SK-MEL-5 (cell line): ENCODE measurements at regions not wholly inside any gene's neighbourhood (a gene's known extent, or its start where the extent isn't known, plus 50 kb on each side); places are given as distances from the start of the nearest gene placed in this dataset.
A peak's percentile ranks its signal among the peaks of the same experiment; 100 is the strongest.

ENCODE experiments used
- DNase-seq: peaks from one replicate; pipeline ENCODE4 v3.0.0-alpha.2; 2016; ENCODE audit warnings: low read depth, low spot score
- in situ Hi-C: cut with HindIII; loops from 2 replicates; pipeline ENCODE4 v1.10.0; 2016; ENCODE audit warnings: low sequenced_read_pairs, high pct_unique_total_duplicates, low pct_unique_long_range_greater_than_20kb

DNA sequence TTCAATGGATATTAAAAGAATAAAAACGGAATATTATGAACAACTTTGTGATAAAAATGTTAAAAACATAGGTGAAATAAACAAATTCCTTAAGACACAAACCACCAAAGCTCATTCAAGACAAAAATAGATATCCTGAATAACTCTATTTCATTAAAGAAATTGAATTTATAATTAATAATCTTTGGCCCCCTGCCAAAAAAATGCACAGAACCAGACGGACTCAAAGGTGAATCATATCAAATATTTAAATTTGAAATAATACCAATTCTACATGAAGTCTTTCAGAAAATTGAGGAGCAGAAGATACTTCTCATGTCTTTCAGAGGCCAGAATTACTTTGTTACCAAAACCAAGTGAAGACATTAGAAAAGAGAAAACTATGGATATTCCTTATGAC, 128.3 kb upstream of the KLHL29 start:
- in situ Hi-C loops: no loop called here
- no peak for DNase-seq

DNA sequence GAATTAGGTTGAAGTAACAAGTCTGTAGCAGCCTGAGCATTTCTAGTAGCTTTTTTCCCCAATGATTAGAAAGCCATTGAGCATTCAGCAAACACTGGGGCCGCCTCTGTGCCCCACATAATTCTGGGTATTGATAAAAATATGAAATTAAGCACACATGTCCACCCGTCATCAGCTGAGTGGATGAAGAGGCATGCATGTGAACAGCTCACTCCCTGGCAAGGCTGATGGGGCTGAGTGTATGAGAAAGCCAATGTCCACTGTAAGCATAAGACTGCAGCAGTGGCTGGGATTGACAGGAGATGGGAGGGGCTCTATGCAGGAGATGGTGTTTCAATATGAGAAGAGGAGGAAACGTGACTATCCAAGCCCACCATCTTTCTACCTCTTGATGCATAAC, 124.4 kb upstream of the KLHL29 start:
- DNase-seq: no peak
- in situ Hi-C loops: no loop called here

DNA sequence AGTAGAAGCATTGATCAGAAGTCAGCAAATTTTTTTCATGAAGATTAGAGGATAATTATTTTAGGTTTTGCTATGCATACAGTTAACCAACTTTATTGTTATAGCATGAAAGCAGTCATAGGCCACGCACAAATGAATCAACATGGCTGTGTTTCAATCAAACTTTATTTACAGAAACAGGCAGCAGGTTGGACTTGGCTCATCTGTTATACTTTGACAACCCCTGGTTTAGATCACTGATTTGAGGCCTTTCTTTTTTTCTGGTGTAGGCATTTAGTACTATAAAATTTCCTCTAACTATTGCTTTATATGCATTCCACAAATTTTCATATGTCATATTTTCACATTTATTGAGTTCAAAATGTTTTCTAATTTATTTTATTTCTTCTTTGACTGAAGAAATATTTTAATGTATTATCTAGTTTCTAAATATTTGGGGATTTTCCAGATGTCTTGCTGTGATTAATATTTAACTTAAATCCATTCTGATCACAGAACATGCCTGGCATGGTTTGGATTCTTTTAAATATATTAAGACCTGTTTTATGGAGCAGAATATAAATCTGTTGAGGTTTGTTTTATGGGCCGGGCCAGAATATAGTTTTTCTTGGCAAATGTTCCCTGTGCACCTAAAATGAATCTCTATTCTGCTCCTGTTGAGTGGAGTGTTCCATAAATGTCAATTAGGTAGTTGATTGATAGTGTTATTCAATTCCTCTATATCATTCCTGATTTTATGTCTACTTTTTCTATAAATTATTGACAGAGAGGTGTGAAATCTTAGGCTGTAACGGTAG, 116.3 kb upstream of the KLHL29 start:
- no peak for DNase-seq

DNA sequence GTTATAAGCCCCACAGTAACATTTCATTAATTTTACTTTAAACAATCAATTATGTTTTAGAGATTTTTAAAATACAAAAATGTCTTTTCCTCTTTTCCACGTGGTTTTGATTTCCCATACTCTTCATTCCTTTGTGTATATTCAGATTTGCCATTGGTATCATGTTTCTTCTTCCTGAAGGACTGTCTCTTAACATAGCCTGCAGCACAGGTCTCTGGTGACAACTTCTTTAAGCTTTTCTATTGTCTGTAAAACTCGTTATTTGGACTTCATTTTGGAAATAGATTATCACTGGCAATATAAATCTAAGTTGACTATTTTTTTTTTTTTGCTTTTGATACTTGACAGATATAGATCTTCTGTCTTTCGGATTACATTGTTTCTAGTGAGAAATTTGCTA, 115.2 kb upstream of the KLHL29 start:
- in situ Hi-C loops: no loop called here
- DNase-seq: no peak

More for the DNA sequence above, 116.3 kb upstream of the KLHL29 start:
- in situ Hi-C loops: no loop called here

GRCh38 chr2:23270810-23271209, 114.2 kb upstream of the KLHL29 start:
- in situ Hi-C loops: no loop called here

GRCh38 chr2:23271230-23271629, 113.7 kb upstream of the KLHL29 start:
- no peak for DNase-seq
- in situ Hi-C loops: no loop called here

More at GRCh38 chr2:23270810-23271209, 114.2 kb upstream of the KLHL29 start:
- no peak for DNase-seq

- no peak for DNase-seq
- in situ Hi-C loops: no loop called here
Measured at GRCh38 chr2:23273786-23274185, 111.2 kb upstream of the KLHL29 start.

- in situ Hi-C loops: no loop called here
Measured at GRCh38 chr2:23280401-23280800, 104.6 kb upstream of the KLHL29 start.

DNA sequence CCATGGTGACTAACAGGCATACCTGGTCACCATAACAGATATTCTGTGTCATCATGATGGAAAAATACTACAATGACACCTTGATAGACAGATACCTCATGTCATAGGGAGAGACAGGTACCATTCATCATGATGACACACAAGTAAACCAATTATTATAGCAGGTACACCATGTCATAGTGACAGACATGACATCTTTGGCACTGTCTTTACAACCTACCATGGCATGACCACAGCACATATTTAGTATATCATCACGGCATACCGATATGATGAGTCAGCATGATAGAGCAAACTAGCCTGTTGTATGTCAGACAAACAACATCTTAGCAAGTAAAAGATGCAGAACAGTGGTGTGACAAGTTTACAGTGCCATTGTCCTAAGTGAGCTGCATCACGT, 101.3 kb upstream of the KLHL29 start:
- in situ Hi-C loops: no loop called here
- DNase-seq: no peak

More at GRCh38 chr2:23280401-23280800, 104.6 kb upstream of the KLHL29 start:
- DNase-seq: no peak

DNA sequence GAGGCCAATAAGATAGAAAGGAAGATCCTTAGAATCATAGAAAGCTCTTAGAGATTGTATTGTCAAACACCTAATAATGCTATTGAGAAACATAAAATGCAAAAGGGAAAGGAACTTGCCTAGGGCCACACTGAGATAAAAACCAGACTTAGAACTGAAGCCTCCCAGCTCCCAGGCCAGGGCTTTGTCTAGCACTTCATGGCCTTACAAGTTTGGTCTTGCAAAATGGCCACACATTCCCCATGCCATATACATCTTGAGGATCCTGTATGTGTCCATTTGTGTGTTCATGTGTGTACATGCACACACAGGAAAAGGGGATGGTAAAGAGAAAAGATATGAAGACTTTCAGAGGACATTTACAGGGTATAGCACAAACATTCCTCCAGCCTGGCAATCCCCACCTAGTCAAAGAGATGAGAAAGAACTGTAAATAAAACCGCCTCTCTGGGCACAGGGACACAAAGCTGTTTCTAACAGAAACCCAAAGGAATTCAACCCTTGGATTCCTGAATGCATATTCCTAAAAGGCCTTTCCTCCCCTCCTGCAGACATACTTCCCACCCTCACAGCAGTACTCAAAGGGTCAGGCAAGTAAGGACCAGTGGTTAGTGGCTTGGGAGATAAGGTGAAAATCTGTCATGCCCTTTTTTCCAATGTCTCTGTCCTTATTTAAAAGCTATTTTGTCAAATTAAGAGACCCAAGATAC, 99.7 kb upstream of the KLHL29 start:
- in situ Hi-C loops: no loop called here
- no peak for DNase-seq

GRCh38 chr2:23286031-23286757, 98.8 kb upstream of the KLHL29 start:
- in situ Hi-C loops: no loop called here
- DNase-seq: no peak

GRCh38 chr2:23286758-23287704, 97.9 kb upstream of the KLHL29 start:
- in situ Hi-C loops: no loop called here
- DNase-seq: no peak

GRCh38 chr2:23289671-23290070, 95.3 kb upstream of the KLHL29 start:
- in situ Hi-C loops: no loop called here
- DNase-seq: no peak

DNA sequence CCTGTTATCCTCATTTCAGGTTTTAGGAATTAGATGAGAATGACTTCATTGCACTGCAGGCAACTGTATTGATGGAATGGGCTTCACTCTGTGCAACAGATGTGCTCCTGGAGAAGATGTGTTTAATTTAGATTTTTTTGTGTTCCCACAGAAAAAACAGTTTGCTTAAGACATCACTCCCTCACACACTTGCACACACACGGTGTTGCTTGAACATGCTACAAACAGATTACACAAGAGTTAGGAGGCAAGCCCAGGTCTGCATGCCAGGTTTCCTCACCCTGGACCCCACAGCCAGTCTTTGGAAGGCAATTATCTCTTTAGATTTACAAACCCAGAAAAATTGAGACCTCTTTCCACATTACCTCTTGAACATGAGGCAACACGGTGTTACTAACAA, 93.7 kb upstream of the KLHL29 start:
- DNase-seq: no peak
- in situ Hi-C loops: no loop called here

- DNase-seq: peak; percentile 62
- in situ Hi-C loops: no loop called here
Measured at GRCh38 chr2:23292024-23292423, 93.0 kb upstream of the KLHL29 start.

DNA sequence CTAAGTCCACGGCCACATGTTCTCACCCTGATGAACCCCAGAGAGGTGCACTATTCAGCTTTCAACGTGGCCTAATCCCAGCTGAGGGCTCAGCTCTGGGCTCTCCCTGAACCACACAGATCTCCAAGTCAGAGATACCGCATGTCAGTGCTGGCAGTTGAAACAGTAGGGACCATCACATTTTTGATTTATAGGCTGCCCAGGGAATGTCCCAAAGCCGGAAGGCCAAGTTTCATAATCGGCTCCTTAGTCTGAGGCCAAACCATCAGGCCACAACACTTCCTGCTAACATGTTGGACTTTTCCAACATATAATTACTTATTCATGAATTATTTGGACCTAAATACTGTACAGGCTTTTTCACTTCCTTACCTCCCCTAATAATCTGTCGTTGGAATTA, 91.9 kb upstream of the KLHL29 start:
- in situ Hi-C loops: no loop called here
- DNase-seq: no peak

- in situ Hi-C loops: no loop called here
Measured at GRCh38 chr2:23293731-23294130, 91.2 kb upstream of the KLHL29 start.

More at GRCh38 chr2:23293731-23294130, 91.2 kb upstream of the KLHL29 start:
- no peak for DNase-seq
